GM18508 (cell line): ENCODE measurements at regions not wholly inside any gene's neighbourhood (a gene's known extent, or its start where the extent isn't known, plus 50 kb on each side); places are given as distances from the start of the nearest gene placed in this dataset.

ENCODE experiments used
- ATAC-seq: cut with Tn5 transposase; IDR thresholded peaks from one replicate; pipeline ENCODE4 v1.9.1; 2021; ENCODE audit warnings: moderate number of reproducible peaks; ENCODE audit not compliant: insufficient read depth, unreplicated experiment

DNA sequence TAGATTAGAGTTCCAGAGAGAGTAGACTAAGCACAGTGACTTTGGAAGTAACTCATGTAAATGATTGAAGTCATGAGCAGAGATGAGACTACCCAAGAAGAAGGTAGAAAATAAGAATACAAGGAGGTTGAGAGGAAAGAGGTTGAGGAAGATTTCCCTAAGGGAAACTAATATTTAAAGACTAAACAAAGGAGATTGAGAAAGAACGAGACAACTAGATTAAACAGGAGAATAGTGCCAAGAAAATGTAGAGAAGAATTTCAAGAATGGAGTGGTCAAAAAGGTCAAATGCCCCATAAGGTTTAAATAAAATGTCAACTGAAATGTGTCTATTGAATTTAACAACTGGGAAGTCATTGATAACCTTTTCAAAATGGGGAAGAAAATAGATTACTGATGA, 59.0 kb downstream of the RPS29 start:
- ATAC-seq: no peak

DNA sequence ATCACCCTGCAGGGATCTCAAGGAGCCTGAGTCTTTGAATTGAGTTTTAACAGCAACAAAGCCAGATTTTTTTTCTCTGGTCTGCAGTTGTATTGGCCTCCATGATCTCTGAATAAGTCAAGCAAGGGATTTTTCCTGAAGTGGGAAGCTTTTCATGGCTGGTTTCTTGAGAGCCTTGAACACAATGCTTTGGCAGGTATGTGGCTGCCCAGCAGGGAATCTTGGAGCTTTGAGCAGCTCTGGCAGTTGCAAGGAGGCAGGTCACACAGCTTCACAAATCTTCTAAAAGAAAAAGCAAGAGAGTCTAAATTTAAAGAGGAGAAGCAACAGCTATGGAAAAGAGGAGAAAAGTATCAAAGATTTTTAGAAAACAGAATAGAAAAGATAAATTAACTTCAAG, 60.1 kb downstream of the RPS29 start:
- ATAC-seq: no peak

DNA sequence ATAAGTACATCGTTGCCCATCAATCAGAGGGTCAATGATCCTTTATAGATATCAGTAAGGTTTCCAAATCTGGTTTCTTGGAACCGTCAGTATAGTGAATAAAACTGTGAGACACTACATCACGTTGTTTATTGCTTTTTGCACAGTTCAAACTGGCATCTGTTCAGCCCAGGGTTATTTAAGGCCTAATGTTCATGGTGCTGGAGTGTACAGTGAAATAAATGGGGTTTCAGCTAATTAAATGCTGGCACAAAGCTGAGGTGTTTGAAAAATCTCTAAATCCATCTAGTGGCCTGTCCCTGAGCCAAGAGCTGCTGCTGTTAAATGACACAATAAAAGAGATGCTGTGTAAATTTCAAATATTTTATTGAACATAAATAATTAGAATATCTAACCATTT, 69.9 kb downstream of the RPS29 start:
- no peak for ATAC-seq

DNA sequence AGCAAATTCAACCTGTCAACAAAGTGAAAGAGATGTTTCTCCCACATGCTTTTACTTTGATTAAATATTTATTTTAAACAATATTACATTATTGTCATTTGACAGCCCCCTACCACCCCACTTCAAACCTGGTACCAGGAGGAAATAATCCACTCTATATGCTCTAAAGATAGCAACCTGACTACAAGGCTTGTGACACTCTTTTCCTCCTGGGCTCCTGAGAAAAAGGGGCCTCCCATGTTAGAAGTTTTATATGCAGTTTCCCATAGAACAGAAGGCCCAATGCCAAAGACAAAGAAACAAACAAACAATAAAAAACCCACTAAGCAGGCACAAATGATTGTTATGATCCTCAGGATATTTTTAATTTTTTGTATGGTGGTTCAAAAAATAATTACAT, 73.6 kb downstream of the RPS29 start:
- ATAC-seq: no peak

DNA sequence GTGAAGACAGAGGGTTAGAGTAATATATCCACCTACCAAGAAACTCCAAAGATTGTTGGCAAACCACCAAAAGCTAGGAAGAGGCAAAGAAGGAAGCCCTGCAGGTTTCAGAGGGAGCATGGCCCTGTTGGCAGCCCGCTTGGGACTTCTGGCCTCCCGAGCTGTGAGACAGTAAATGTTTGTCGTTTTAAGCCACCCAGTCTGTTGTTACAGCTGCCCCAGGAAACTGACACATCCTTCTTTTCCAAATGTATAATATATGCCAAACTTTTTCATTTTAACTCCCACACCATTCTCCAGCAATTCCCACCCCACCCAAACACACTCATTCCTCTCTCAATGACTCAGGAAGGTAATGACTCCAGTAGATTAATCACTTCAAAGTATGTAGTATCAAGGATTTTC, 74.0 kb downstream of the RPS29 start:
- ATAC-seq: no peak

DNA sequence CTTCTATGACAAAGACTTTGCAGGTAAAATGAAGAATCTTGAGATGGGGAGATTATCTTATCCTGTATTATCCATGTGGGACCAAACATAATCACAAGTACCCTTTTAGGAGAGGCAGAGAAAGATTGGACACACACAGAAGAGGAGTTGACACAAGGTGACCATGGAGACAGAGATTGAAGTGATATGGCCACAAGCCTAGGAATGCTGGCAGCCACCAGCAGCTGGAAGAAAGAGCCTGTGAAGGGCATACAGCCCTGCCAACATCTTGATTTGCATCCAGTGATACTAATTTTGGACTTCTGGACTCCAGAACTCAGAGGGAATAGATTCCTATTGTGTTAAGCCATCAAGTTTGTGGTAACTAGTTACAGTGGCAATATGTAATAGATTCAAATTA, 78.1 kb downstream of the RPS29 start:
- no peak for ATAC-seq

DNA sequence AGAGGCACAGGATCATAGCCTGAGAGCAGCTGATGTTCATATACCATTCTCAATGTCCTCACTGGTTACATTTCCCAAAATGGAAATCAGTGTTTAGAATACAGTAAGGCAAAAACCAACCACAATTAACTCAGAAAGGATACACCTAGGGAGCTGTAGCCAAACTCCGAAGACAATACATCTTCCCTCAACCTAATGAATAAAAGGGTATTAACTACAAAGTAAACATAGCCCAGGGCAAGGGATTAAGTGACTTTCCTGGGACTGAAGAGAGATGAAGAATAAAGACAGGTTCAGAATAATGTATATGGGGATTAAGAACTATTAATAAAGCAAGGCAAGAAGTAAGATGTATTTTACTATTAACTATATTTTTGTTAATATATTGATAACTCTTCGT, 79.5 kb downstream of the RPS29 start:
- ATAC-seq: no peak

DNA sequence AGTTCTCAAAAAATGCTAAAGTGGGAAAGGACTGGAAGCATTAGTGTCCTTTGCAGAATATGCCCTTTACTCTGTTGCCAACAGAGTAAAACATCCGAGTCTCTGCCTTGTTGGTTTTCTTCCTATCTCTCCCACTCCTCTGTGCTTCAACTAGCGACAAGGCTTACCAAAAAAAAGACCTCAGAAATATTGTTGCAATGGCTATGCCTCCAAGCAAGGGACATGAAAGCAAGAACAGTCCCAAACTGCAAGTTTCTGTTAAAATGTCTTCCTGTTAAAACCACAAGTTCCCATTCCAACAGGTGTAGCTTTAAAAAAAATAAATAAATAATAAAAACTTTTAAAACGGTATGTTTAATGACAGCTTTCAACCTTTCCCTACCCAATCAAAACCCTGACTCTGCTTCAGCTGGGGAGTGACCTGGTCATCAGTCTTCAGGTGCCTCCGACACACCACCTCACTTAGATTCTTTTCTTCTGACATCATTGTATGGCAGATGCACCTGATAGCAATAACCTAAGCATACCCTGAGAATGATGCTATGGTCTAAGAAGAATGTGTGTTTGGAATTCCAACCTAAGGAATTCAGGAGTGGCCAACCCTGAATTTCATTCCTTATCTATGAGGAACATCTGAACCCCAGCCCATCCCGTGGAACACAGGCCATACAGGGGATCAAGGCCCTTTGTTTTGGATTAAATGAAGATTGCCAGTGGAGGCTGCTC, 81.0 kb downstream of the RPS29 start:
- no peak for ATAC-seq

DNA sequence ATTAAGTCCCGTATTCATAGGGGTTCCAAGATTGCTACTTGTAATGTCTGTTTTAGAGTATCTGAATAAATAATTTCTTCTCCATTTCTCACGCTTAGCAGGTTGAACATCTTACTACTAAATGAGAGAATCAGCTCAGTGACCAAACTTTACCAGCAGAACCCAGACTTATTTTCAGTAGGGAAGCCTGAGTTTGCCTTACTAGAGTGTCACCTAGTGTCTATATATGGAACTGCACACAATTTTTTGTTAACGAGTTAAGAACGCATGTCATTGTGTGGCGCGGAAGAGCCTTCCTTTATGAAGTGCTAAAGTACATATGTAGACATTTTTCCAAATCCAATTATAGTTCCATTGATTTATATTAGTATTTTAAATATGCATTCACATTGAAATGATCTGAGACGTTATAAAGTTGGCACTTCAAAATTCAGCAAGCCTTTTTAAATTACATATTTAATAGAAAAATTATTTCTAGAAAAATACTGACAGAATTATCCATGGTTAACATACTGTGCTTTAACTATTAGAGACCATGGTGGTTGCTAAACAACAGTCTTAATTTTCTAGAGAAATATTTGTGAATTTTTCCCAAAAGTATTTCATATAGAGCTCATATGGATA, 88.3 kb downstream of the RPS29 start:
- no peak for ATAC-seq

DNA sequence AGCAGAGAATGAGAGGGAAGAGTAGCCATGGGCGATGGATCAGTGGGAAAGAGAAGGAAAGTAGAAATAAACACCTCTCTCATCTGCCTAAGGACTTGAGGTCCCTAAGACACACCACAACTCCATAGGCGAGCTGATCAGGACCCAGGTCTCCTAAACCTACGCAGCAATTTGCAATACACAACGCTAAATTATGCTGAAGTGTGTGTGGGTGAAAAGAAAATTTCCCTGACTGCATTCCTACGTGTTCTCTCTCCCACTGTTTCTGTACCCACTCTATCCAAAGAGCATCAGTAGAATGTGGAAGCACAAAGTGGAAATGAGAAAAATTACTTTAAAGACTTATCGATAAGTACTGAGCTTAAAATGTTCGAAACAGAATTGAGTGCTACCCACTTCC, 88.9 kb downstream of the RPS29 start:
- no peak for ATAC-seq

DNA sequence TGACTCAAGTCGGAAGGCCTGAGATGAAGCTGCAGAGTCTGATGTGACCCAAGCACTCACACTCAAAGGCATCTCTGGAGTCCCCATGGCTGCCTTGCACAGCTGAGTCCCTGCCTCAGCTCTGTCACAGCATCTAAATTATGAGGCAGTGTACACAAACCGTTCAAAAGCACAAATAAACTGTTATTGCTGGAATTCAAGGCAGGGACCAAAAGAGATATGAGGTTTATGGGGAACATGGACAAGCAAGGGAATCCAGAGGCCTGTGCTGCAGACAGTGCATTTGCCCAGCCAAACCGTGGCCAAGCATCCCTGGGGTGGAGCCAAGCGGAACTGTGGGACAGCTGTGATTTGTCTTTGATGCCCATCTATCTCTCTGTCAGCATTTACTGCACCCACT, 91.3 kb downstream of the RPS29 start:
- ATAC-seq: no peak

DNA sequence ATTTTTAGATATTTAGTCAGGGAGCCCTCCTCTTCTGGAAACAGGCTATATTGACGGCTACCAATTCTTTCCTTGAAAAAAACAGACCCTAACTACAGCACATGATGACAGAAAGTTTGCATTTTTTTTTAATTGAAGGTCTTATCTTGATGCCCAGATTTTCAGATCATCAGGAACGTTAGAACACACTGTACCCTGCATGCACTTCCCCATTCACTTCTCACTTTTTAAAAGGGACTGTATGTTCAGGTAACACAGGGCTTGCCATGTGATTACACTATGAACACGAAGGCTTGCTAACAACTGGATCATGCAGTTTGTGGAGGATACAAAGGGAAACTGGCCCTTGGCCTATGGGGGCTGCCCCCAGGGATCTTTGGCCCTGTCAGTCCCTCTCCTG, 92.6 kb downstream of the RPS29 start:
- ATAC-seq: no peak

DNA sequence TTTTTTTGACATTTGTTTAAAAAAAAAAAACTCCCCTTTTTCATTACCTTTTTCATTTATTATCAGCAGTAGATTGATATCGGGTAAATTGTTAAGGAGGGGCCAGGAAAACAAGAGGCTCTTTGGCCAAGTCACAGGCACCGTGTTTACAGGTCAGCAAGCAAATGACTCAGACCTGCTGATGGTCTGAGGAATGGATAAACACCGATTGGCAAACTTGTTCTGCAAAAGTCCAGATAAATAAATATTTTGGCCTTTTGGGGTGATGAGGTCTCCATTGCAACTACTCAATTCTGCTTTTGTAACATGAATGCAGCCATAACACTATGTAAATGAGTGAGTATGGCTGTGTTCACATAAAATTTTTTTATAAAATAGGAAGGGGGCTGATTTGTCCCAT, 94.0 kb downstream of the RPS29 start:
- ATAC-seq: no peak

DNA sequence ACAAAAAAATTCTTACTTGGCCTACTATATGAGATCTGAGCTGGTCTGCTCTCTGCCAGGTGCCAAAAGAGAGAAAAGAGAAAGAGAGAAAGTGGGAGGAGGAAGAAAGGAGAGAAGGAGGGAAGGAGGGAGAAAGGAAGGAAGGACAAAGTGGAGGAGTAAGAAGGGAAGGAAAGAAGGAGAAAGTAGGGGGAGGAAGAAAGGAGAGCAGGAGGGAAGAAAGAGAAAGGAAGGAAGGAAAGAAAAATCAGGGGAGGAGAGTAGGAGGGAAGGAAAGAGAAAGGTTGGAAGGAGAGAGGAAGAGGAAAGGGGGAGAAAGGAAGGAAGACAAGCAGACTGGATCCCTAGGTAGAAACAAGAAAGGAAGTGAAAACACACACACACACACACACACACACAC, 96.8 kb downstream of the RPS29 start:
- no peak for ATAC-seq

DNA sequence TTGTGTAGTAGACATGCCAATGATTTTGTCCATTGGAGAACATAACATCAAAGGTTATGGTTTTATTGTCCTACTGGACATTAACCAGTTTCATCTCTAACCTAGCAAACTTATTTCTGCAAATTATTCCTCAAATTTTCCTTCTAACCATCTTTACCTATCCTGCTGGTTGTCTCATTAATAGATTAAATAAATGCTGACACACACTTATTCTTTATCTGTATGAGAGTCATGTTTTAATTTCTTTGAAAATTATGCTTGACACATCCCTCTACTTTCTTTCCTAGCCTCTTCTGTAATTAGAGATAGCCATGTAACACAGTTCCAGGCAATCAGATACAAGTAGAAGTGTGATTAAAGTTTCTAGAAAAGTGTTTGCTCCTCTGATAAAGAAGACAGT, 98.9 kb downstream of the RPS29 start:
- ATAC-seq: no peak

DNA sequence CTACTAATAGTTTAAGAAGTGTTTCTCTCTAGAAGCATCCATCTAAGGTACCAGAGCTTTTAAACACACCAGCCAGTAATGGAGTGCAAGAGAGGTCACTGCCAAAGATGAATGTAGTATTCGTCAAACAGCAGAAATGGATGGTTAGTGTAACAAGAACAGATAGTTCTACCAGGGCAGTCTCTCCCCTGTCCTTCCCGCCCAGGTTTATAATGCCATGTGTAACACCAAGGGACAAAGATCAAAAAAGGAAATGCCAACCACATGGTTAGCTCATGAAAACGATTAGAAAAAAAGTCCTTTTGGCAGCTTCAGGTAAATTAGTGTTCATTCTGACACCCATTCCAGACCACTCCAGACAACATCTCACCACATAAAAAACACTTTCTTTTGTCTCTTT, 100.9 kb downstream of the RPS29 start:
- no peak for ATAC-seq

DNA sequence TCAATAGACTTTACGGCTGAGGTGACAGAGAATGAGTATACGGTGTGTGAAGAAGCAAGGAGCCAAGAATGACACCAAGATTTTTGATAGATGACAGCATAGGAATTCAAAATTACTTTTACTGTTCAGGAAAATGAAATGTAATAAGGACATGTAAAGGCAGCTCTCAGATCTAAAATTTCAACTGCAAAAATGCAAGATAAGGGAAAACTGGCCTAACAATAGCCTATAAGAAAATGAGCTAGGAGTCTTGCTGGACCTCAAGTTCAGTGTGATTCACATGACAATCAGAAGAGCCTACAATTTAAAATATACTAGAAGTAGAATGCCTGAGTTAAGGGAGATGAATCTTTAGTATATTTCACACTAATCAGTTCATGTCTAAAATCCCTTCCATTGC, 102.0 kb downstream of the RPS29 start:
- no peak for ATAC-seq

DNA sequence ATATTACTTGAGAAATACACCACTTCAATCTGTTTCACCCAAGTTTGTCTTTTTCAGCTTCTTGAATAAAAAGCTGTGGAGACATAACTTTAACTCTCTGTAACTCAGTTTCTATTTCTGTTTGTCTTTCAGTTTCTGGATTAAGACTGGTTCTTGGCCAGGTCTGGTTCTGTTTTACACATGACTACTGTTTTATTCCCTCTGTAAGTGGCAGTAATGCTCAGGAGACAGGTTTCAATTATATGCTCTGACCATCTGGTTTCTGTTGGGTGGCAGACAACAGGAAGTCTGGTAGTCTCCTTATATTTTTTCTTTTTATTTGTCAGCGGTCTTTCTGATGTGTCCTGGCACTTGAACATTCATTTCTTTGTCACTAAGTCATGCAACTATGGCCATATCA, 102.9 kb downstream of the RPS29 start:
- ATAC-seq: peak; percentile 57

DNA sequence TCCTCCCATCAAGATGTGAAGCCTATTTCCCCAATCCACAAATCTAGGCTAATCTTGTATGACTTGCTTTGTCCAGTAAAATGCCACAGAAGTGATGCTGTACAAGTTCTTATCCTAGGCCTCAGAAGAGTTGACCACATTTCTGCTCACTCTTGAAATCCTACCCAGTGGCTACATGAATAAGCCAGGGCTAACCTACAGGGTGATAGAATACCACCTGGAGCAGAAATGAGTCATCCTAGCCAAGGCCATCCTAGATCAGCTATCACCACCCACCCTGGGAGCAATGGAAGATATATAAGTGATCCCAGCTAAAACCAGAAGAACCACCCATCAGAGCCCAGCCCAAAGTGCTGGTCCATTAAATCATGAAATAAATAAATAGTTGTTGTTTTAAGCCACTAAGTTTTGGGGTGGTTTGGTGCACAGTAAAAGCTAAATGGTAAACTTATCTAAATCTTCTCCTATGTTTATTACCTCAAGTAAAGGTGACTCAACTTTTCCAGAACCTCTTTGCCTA, 105.1 kb downstream of the RPS29 start:
- ATAC-seq: no peak

DNA sequence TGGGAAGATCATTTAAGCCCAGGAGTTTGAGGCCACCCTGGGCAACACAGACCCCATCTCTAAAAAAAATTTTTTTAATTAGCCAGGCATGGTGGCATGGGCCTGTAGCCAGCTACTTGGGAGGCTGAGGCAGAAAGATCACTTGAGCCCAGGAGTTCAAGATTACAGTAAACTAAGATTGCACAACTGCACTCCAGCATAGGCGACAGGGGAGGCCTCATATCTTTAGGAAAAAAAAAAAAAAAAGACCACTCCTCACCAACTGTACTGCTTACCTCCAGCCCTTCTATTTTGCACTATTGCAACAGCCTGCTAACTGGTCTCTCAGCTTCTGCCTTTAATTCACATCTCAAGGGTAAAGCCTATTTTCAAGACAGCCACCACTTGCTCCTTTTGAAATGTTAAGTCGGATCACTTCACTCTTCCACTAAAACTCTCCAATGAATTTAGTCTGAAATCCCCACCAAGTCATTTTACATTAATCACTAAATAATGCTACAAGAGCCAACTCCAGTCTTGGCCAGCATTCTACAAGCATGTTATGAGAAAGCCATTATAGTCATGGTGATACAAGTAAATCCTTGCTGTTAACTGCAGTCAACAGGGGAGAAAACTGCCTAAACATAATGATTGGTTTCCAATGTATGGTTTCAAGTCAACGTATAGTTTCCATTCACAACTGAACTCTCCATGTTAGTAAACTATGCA, 106.0 kb downstream of the RPS29 start:
- no peak for ATAC-seq

DNA sequence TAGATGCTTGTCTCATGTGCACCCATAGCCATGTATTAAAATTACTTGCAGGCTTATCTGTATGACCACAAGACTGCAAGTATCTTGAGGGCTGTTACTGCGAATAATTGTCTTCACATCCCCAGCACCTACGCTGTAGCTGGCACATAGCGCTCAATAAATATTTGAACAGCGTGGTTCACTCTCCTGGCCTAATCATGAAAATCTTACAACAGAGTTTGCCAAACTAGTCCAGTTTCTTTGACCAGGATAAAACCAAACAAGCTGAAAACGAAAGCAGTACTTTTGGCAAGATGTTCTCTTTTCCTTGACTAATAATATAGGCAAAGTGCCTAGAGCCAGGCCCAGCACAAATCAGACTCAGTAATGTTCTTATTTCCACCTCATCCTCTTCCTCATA, 106.7 kb downstream of the RPS29 start:
- ATAC-seq: no peak

DNA sequence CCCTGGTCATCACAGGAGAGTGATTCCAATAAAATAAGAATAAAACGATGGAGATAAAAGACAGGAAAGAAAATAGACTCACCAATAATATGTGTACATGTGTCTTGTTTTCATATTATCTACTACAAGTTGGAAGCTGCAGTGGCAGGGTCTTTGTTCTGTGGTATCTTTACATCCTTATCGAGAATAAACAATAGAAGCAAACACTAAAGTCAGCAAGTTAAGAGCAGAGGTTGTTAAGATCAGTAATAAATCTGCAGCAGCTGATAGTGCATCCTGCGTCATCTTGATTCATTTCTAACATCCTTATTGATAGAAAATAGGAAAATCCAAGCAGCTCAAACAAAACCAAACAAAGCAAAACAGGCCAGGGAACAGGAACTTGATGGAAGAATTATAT, 107.4 kb downstream of the RPS29 start:
- no peak for ATAC-seq
